ENCODE measurements at regions not wholly inside any gene's neighbourhood (a gene's known extent, or its start where the extent isn't known, plus 50 kb on each side); places are given as distances from the start of the nearest gene placed in this dataset.

GRCh38 chr2:204012072-204012653, 75.6 kb downstream of the ICOS start:
- TF ChIP-seq, protein P1, sequence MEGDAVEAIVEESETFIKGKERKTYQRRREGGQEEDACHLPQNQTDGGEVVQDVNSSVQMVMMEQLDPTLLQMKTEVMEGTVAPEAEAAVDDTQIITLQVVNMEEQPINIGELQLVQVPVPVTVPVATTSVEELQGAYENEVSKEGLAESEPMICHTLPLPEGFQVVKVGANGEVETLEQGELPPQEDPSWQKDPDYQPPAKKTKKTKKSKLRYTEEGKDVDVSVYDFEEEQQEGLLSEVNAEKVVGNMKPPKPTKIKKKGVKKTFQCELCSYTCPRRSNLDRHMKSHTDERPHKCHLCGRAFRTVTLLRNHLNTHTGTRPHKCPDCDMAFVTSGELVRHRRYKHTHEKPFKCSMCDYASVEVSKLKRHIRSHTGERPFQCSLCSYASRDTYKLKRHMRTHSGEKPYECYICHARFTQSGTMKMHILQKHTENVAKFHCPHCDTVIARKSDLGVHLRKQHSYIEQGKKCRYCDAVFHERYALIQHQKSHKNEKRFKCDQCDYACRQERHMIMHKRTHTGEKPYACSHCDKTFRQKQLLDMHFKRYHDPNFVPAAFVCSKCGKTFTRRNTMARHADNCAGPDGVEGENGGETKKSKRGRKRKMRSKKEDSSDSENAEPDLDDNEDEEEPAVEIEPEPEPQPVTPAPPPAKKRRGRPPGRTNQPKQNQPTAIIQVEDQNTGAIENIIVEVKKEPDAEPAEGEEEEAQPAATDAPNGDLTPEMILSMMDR (IDR thresholded peaks at IDR 0.05): no peak
- no peak for TF ChIP-seq POLR2A (IDR thresholded peaks at IDR 0.05)
- peak in 1 of 2 donors; percentile 26 for DNase-seq (ENCODE audit: low spot score in 2 of 2)
- H3K4me3 ChIP-seq (ENCODE audit: low read depth, poor library complexity, severe bottlenecking): no peak overlapping the region
- 9 to 24% methylated on average over 4 of the region's 4 CpGs for WGBS, 2 donors
- intact Hi-C loops (cut with DNase I; ENCODE audit: low total_unique reads): no loop called here

- 79 to 83% methylated on average over 8 of the region's 8 CpGs for WGBS, 2 donors
- no peak overlapping the region for H3K4me3 ChIP-seq (ENCODE audit: low read depth, poor library complexity, severe bottlenecking)
- no peak for DNase-seq (ENCODE audit: low spot score in 2 of 2)
- TF ChIP-seq, protein P1 (IDR thresholded peaks at IDR 0.05): no peak
- intact Hi-C loops (cut with DNase I; ENCODE audit: low total_unique reads): no loop called here
These were observed 78.7 kb downstream of the ICOS start for GRCh38 chr2:204015118-204015843.

DNA sequence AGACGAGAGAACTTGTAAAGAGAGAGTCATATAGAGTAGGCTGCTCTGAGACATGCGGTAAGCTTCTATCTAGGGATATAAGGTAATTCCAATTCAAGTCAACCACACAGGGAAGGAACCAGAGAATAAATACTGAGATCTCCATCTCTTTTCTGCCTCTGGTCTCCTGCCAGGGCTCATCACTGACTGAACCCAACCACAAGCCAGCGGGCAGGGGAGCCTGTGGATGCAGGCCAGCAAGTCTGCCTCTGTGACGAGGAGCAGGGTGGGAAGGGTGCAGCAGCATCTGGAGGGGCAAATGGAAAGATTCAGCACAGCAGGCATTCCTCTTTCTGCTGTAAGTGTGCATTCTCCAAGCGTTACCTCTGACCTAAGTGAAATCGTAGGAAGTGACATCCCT, 82.2 kb downstream of the ICOS start:
- WGBS, 2 donors: 74 to 85% methylated on average over 6 of the region's 6 CpGs
- TF ChIP-seq, protein P1 (IDR thresholded peaks at IDR 0.05): no peak
- TF ChIP-seq POLR2A (IDR thresholded peaks at IDR 0.05): no peak
- intact Hi-C loops (cut with DNase I; ENCODE audit: low total_unique reads): no loop called here
- DNase-seq (ENCODE audit: low spot score in 2 of 2): no peak
- H3K4me3 ChIP-seq (ENCODE audit: low read depth, poor library complexity, severe bottlenecking): no peak overlapping the region

- H3K4me3 ChIP-seq (ENCODE audit: low read depth, poor library complexity, severe bottlenecking): no peak overlapping the region
- no peak for DNase-seq (ENCODE audit: low spot score in 2 of 2)
- TF ChIP-seq, protein P1 (IDR thresholded peaks at IDR 0.05): no peak
- TF ChIP-seq POLR2A (IDR thresholded peaks at IDR 0.05): no peak
- WGBS, 2 donors: 82 to 84% methylated on average over 6 of the region's 6 CpGs
- intact Hi-C loops (cut with DNase I; ENCODE audit: low total_unique reads): no loop called here
These were observed 83.3 kb downstream of the ICOS start for GRCh38 chr2:204019572-204020501.

GRCh38 chr2:204021290-204022081, 84.9 kb downstream of the ICOS start:
- H3K4me3 ChIP-seq (ENCODE audit: low read depth, poor library complexity, severe bottlenecking): no peak overlapping the region
- 54 to 56% methylated on average over 5 of the region's 5 CpGs for WGBS, 2 donors
- intact Hi-C loops (cut with DNase I; ENCODE audit: low total_unique reads): no loop called here
- TF ChIP-seq, protein P1 (IDR thresholded peaks at IDR 0.05): no peak
- no peak for DNase-seq (ENCODE audit: low spot score in 2 of 2)

Data from lower leg skin (tissue), 4 donors.